Gastroesophageal sphincter (tissue), 3 donors: ENCODE measurements at regions not wholly inside any gene's neighbourhood (a gene's known extent, or its start where the extent isn't known, plus 50 kb on each side); places are given as distances from the start of the nearest gene placed in this dataset.

Experiments used
- CTCF ChIP-seq, 4 experiments: fragments of 200-600 bp in 2 of 4; fragments of 450-650 bp in 2 of 4; sonication (generic) in 1 of 4; IDR thresholded peaks; one replicate each; pipeline ENCODE4 v1.5.1; 2017 to 2019; ENCODE audit warnings: antibody characterized with exemption in 4 of 4, mild to moderate bottlenecking in 2 of 4, moderate library complexity in 2 of 4
- POLR2A ChIP-seq, 2 donors: fragments of 450-650 bp; IDR thresholded peaks; one replicate each; pipeline ENCODE4 v1.6.1; 2017; ENCODE audit warnings: antibody characterized with exemption in 2 of 2, mild to moderate bottlenecking in 2 of 2, moderate library complexity in 1 of 2
- POLR2AphosphoS5 ChIP-seq: sonication (generic); formaldehyde crosslinking; IDR thresholded peaks from one replicate; pipeline ENCODE4 v1.6.1; 2017; ENCODE audit warnings: antibody characterized with exemption

- no peak for TF ChIP-seq CTCF (IDR thresholded peaks at IDR 0.05)
- no peak for TF ChIP-seq POLR2A (IDR thresholded peaks at IDR 0.05)
- no peak for TF ChIP-seq POLR2AphosphoS5
These were observed 91.2 kb upstream of the BACH2 start for GRCh38 chr6:90387826-90388225.
